ENCODE measurements at regions not wholly inside any gene's neighbourhood (a gene's known extent, or its start where the extent isn't known, plus 50 kb on each side); places are given as distances from the start of the nearest gene placed in this dataset.

- 93 to 94% methylated on average over 8 of the region's 8 CpGs for WGBS, 2 donors
- TF ChIP-seq, protein P1, sequence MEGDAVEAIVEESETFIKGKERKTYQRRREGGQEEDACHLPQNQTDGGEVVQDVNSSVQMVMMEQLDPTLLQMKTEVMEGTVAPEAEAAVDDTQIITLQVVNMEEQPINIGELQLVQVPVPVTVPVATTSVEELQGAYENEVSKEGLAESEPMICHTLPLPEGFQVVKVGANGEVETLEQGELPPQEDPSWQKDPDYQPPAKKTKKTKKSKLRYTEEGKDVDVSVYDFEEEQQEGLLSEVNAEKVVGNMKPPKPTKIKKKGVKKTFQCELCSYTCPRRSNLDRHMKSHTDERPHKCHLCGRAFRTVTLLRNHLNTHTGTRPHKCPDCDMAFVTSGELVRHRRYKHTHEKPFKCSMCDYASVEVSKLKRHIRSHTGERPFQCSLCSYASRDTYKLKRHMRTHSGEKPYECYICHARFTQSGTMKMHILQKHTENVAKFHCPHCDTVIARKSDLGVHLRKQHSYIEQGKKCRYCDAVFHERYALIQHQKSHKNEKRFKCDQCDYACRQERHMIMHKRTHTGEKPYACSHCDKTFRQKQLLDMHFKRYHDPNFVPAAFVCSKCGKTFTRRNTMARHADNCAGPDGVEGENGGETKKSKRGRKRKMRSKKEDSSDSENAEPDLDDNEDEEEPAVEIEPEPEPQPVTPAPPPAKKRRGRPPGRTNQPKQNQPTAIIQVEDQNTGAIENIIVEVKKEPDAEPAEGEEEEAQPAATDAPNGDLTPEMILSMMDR (IDR thresholded peaks at IDR 0.05), result no peak
- no peak for TF ChIP-seq POLR2A (IDR thresholded peaks at IDR 0.05)
Measured at GRCh38 chr2:9078405-9078804, 74.9 kb upstream of the MBOAT2 start.

DNA sequence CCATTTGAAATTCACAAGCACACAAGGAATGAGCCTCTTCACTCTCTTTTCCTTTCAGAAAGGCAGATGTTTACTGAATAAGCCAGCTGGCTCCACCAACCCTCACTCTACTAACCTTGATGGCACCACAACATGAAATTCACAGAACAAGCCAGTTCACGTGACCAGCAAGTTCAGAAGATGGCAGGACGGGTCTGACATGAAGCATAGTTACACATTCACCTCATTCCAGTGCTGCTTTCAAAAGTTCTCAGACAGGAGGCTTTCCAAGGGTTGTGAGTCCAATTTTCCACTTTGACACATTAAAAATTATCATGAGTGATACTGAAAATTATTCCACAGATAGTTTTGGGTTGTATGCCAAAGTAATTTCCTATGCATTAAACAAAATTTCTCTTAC, 74.2 kb upstream of the MBOAT2 start:
- Histone ChIP-seq H3K4me1 (no peaks in the 10 kb centered on the region), H3K27me3 (no peaks in the 10 kb centered on the region), H3K4me3 (replicated peaks in 1 of 3) (no peak overlapping the region), H3K9me3 (no peaks in the 10 kb centered on the region), H3K27ac (no peak overlapping the region), H3K36me3 (no peaks in the 10 kb centered on the region)
- 89 to 93% methylated on average over 2 of the region's 2 CpGs for WGBS, 2 donors
- intact Hi-C loops (cut with DNase I), result no loop called here
- TF ChIP-seq, protein P1 (IDR thresholded peaks at IDR 0.05), result no peak
- no peak for TF ChIP-seq POLR2A (IDR thresholded peaks at IDR 0.05)
- no peak for DNase-seq

More at GRCh38 chr2:9078405-9078804, 74.9 kb upstream of the MBOAT2 start:
- H3K4me3 ChIP-seq (replicated peaks in 1 of 3), result no peak overlapping the region
- no peaks in the 10 kb centered on the region for H3K27me3 ChIP-seq
- no peak for DNase-seq
- no peaks in the 10 kb centered on the region for H3K9me3 ChIP-seq
- no peaks in the 10 kb centered on the region for H3K4me1 ChIP-seq
- H3K27ac ChIP-seq, result no peak overlapping the region
- intact Hi-C loops (cut with DNase I), result no loop called here
- H3K36me3 ChIP-seq, result no peaks in the 10 kb centered on the region

DNA sequence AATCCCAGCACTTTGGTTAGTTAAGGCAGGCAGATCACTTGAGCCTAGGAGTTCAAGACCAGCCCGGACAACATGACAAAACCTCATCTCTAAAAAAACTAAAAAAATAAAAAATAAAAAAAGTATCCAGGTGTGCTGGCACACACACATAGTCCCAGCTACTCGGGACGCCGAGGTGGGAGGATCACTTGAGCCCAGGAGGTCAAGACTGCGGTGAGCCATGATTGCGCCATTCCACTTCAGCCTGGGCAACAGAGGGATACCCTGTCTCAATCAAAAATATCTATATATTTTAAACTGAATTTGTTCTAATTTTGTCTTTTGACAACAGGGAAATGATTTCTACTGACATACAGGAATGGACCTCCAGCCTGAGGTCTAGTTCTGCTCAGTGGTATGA, 73.3 kb upstream of the MBOAT2 start:
- no peak overlapping the region for H3K4me3 ChIP-seq (replicated peaks in 1 of 3)
- TF ChIP-seq, protein P1 (IDR thresholded peaks at IDR 0.05), result no peak
- TF ChIP-seq POLR2A (IDR thresholded peaks at IDR 0.05), result no peak
- intact Hi-C loops (cut with DNase I), result no loop called here
- H3K36me3 ChIP-seq, result no peaks in the 10 kb centered on the region
- H3K9me3 ChIP-seq, result no peaks in the 10 kb centered on the region
- no peaks in the 10 kb centered on the region for H3K27me3 ChIP-seq
- WGBS, 2 donors, result 86 to 91% methylated on average over 6 of the region's 6 CpGs
- no peak for DNase-seq
- no peak overlapping the region for H3K27ac ChIP-seq
- H3K4me1 ChIP-seq, result no peaks in the 10 kb centered on the region

DNA sequence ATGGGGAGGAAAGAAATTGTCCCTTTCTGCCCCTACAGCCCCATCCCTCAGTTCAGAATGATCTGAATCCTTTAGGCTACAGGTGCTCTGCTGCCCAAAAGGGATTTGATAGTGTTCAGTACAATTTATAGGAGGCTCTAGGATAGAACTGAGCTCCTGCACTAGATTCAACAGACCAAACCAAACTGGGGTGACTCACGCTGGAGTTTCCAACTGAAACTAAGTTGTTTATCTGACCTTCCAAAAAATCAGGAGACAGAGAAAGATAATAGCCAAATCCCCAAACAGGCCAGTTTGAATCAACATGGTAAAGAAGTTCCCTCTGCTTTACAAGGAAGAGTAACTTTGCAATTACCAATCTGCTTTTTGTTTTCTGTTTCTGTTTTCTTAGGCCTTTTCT, 72.7 kb upstream of the MBOAT2 start:
- Histone ChIP-seq H3K4me3 (replicated peaks in 1 of 3) (no peak overlapping the region), H3K4me1 (no peaks in the 10 kb centered on the region), H3K27me3 (no peaks in the 10 kb centered on the region), H3K9me3 (no peaks in the 10 kb centered on the region), H3K36me3 (no peaks in the 10 kb centered on the region), H3K27ac (no peak overlapping the region)
- TF ChIP-seq POLR2A (IDR thresholded peaks at IDR 0.05), result no peak
- TF ChIP-seq, protein P1 (IDR thresholded peaks at IDR 0.05), result no peak
- DNase-seq, result no peak
- 75 to 90% methylated on average over 1 of the region's 1 CpG for WGBS, 2 donors
- intact Hi-C loops (cut with DNase I), result no loop called here

GRCh38 chr2:9074930-9075329, 71.4 kb upstream of the MBOAT2 start:
- no peaks in the 10 kb centered on the region for H3K27me3 ChIP-seq
- no peaks in the 10 kb centered on the region for H3K9me3 ChIP-seq
- TF ChIP-seq, protein P1 (IDR thresholded peaks at IDR 0.05), result no peak
- no peak for TF ChIP-seq POLR2A (IDR thresholded peaks at IDR 0.05)
- no peaks in the 10 kb centered on the region for H3K36me3 ChIP-seq
- no peak overlapping the region for H3K27ac ChIP-seq
- intact Hi-C loops (cut with DNase I), result no loop called here
- no peak for DNase-seq
- 80 to 85% methylated on average over 4 to 6 of the region's 6 CpGs for WGBS, 2 donors
- H3K4me1 ChIP-seq, result no peaks in the 10 kb centered on the region
- H3K4me3 ChIP-seq (replicated peaks in 1 of 3), result no peak overlapping the region

Data from thyroid gland (tissue), 4 donors.